H9 (cell line): ENCODE measurements at regions not wholly inside any gene's neighbourhood (a gene's known extent, or its start where the extent isn't known, plus 50 kb on each side); places are given as distances from the start of the nearest gene placed in this dataset.

Experiments used
- DNase-seq: peaks from one replicate; pipeline ENCODE4 v3.0.0-alpha.2; 2017
- H2AFZ ChIP-seq: one replicate; pipeline ENCODE4 v1.6.1; 2013; ENCODE audit warnings: mild to moderate bottlenecking, low read length, control low read depth, moderate library complexity
- H2AK5ac ChIP-seq: 2 replicates; pipeline ENCODE4 v1.6.1; 2013; ENCODE audit warnings: low read length, control low read depth, mixed read lengths; ENCODE audit not compliant: insufficient read length
- H2BK120ac ChIP-seq: one replicate; pipeline ENCODE4 v1.6.1; 2013; ENCODE audit warnings: low read depth, mild to moderate bottlenecking, low read length, control low read depth, inconsistent platforms; ENCODE audit not compliant: poor library complexity, severe bottlenecking
- H2BK12ac ChIP-seq: 2 replicates; pipeline ENCODE4 v1.6.1; 2013; ENCODE audit warnings: low read length, control low read depth, mixed read lengths, low read depth; ENCODE audit not compliant: insufficient read length
- H2BK15ac ChIP-seq: 2 replicates; pipeline ENCODE4 v1.6.1; 2013; ENCODE audit warnings: low read depth, low read length, control low read depth
- H2BK20ac ChIP-seq: one replicate; pipeline ENCODE4 v1.6.1; 2013; ENCODE audit warnings: low read depth, mild to moderate bottlenecking, low read length, control low read depth, inconsistent platforms; ENCODE audit not compliant: poor library complexity, severe bottlenecking
- H2BK5ac ChIP-seq: 2 replicates; pipeline ENCODE4 v1.6.1; 2013; ENCODE audit warnings: low read length, control low read depth, mixed read lengths; ENCODE audit not compliant: insufficient read length
- H3K14ac ChIP-seq: 2 replicates; pipeline ENCODE4 v1.6.1; 2013; ENCODE audit warnings: low read length, control low read depth; ENCODE audit not compliant: insufficient read depth
- H3K18ac ChIP-seq: 2 replicates; pipeline ENCODE4 v1.6.1; 2013; ENCODE audit warnings: low read depth, mild to moderate bottlenecking, mixed read lengths, low read length, control low read depth; ENCODE audit not compliant: insufficient read length
- H3K23ac ChIP-seq: 2 replicates; pipeline ENCODE4 v1.6.1; 2013; ENCODE audit warnings: low read length, control low read depth, mixed read lengths, low read depth; ENCODE audit not compliant: insufficient read length
- H3K23me2 ChIP-seq: 2 replicates; pipeline ENCODE4 v1.6.1; 2013; ENCODE audit warnings: low read depth, mild to moderate bottlenecking, mixed read lengths, low read length, control low read depth; ENCODE audit not compliant: insufficient read length, poor library complexity, severe bottlenecking
- H3K27ac ChIP-seq: 2 replicates; pipeline ENCODE4 v1.5.1; 2013; ENCODE audit warnings: low read length, control low read depth, mixed read lengths, low read depth; ENCODE audit not compliant: insufficient read length
- H3K27me3 ChIP-seq: 2 replicates; pipeline ENCODE4 v1.6.1; 2013; ENCODE audit warnings: low read length, control low read depth, inconsistent platforms; ENCODE audit not compliant: insufficient read depth
- H3K4ac ChIP-seq: 2 replicates; pipeline ENCODE4 v1.6.1; 2013; ENCODE audit warnings: low read depth, mild to moderate bottlenecking, control low read depth, inconsistent platforms, low read length, moderate library complexity
- H3K4me1 ChIP-seq: 2 replicates; pipeline ENCODE4 v1.6.1; 2013; ENCODE audit warnings: low read length, control low read depth, inconsistent platforms; ENCODE audit not compliant: insufficient read depth
- H3K4me2 ChIP-seq: 2 replicates; pipeline ENCODE4 v1.6.1; 2013; ENCODE audit warnings: low read length, control low read depth, mixed read lengths; ENCODE audit not compliant: insufficient read length, insufficient read depth
- H3K56ac ChIP-seq: 2 replicates; pipeline ENCODE4 v1.6.1; 2013; ENCODE audit warnings: low read depth, mild to moderate bottlenecking, mixed read lengths, low read length, control low read depth; ENCODE audit not compliant: insufficient read length
- H3K79me1 ChIP-seq: 2 replicates; pipeline ENCODE4 v1.6.1; 2013; ENCODE audit warnings: low read depth, mild to moderate bottlenecking, moderate library complexity, low read length, control low read depth, inconsistent platforms; ENCODE audit not compliant: insufficient read depth, poor library complexity, severe bottlenecking
- H3K79me2 ChIP-seq: 2 replicates; pipeline ENCODE4 v1.6.1; 2013; ENCODE audit warnings: low read length, control low read depth, inconsistent platforms; ENCODE audit not compliant: insufficient read depth
- H3K9ac ChIP-seq: 2 replicates; pipeline ENCODE4 v1.6.1; 2013; ENCODE audit warnings: low read length, control low read depth, mixed read lengths; ENCODE audit not compliant: insufficient read length; ENCODE audit errors: extremely low read depth
- H3K9me3 ChIP-seq: one replicate; pipeline ENCODE4 v1.6.1; 2013; ENCODE audit warnings: low read depth, low read length, inconsistent platforms; ENCODE audit not compliant: control insufficient read depth
- H3T11ph ChIP-seq: one replicate; pipeline ENCODE4 v1.6.1; 2013; ENCODE audit warnings: mild to moderate bottlenecking, low read length, control low read depth, inconsistent platforms
- H4K20me1 ChIP-seq: one replicate; pipeline ENCODE4 v1.6.1; 2013; ENCODE audit not compliant: control insufficient read depth, insufficient read length, insufficient read depth
- H4K5ac ChIP-seq: 2 replicates; pipeline ENCODE4 v1.6.1; 2013; ENCODE audit warnings: low read depth, mild to moderate bottlenecking, mixed read lengths, low read length, control low read depth; ENCODE audit not compliant: insufficient read length
- H4K8ac ChIP-seq: replicated peaks from 2 replicates; pipeline ENCODE4 v1.6.1; 2013; ENCODE audit warnings: low read length, control low read depth, mixed read lengths, low read depth; ENCODE audit not compliant: insufficient read length
- H4K91ac ChIP-seq: 2 replicates; pipeline ENCODE4 v1.6.1; 2013; ENCODE audit warnings: low read depth, mild to moderate bottlenecking, moderate library complexity, mixed read lengths, low read length, control low read depth; ENCODE audit not compliant: insufficient read length
- H3K27ac Mint-ChIP-seq, 3 experiments: 2 replicates in 2 of 3; 3 replicates in 1 of 3; pipeline ENCODE4 v1.8.0; 2020 to 2021; ENCODE audit warnings: mixed read lengths in 3 of 3, mild to moderate bottlenecking in 1 of 3, moderate library complexity in 1 of 3
- H3K27me3 Mint-ChIP-seq: 2 replicates; pipeline ENCODE4 v1.8.0; 2021; ENCODE audit warnings: low read depth, mild to moderate bottlenecking, moderate library complexity, mixed read lengths
- H3K36me3 Mint-ChIP-seq, 3 experiments: 2 replicates in 2 of 3; 3 replicates in 1 of 3; pipeline ENCODE4 v1.8.0; 2020 to 2021; ENCODE audit warnings: low read depth in 3 of 3, mixed read lengths in 3 of 3; ENCODE audit not compliant: insufficient read depth in 1 of 3
- H3K4me1 Mint-ChIP-seq, 2 experiments: 2 replicates each; pipeline ENCODE4 v1.8.0; 2020; ENCODE audit warnings: mixed read lengths in 2 of 2
- H3K4me3 Mint-ChIP-seq, 2 experiments: 2 replicates in 1 of 2; 3 replicates in 1 of 2; pipeline ENCODE4 v1.8.0; 2020 to 2021; ENCODE audit warnings: mild to moderate bottlenecking in 2 of 2, mixed read lengths in 2 of 2, moderate library complexity in 1 of 2
- H3K9me3 Mint-ChIP-seq, 2 experiments: 2 replicates in 1 of 2; 3 replicates in 1 of 2; pipeline ENCODE4 v1.8.0; 2020; ENCODE audit warnings: mild to moderate bottlenecking in 2 of 2, mixed read lengths in 2 of 2, moderate library complexity in 1 of 2
- WGBS: extraction: QIAGEN DNeasy Blood & Tissue Kit; methylation state at CpG from one replicate; pipeline ENCODE4 v1.1.7; 2013; ENCODE audit warnings: missing lambda C conversion rate, low lambda C conversion rate, mixed read lengths; ENCODE audit not compliant: insufficient read length; ENCODE audit errors: extremely low coverage; 5-methylcytosine and 5-hydroxymethylcytosine counted together
- TF ChIP-seq, protein P1 (sequence below): fragments of 200-600 bp; sonication (generic); conservative IDR thresholded peaks from 3 replicates; pipeline ENCODE4 v1.8.0; 2021; ENCODE audit warnings: antibody characterized with exemption, mild to moderate bottlenecking

GRCh38 chr9:15007698-15008097 is 97.5 kb upstream of the FREM1 start:
- H2BK20ac ChIP-seq: no peak overlapping the region
- no peaks in the 10 kb centered on the region for H3K9me3 ChIP-seq
- no peak overlapping the region for H2BK15ac ChIP-seq
- H2BK120ac ChIP-seq: no peak overlapping the region
- no peaks in the 10 kb centered on the region for H3K79me1 ChIP-seq
- no peaks in the 10 kb centered on the region for H3K27me3 Mint-ChIP-seq
- WGBS: no CpG with 5 or more reads among the region's 1 CpG
- TF ChIP-seq, protein P1, sequence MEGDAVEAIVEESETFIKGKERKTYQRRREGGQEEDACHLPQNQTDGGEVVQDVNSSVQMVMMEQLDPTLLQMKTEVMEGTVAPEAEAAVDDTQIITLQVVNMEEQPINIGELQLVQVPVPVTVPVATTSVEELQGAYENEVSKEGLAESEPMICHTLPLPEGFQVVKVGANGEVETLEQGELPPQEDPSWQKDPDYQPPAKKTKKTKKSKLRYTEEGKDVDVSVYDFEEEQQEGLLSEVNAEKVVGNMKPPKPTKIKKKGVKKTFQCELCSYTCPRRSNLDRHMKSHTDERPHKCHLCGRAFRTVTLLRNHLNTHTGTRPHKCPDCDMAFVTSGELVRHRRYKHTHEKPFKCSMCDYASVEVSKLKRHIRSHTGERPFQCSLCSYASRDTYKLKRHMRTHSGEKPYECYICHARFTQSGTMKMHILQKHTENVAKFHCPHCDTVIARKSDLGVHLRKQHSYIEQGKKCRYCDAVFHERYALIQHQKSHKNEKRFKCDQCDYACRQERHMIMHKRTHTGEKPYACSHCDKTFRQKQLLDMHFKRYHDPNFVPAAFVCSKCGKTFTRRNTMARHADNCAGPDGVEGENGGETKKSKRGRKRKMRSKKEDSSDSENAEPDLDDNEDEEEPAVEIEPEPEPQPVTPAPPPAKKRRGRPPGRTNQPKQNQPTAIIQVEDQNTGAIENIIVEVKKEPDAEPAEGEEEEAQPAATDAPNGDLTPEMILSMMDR: no peak
- H3K23me2 ChIP-seq: no peaks in the 10 kb centered on the region
- no peaks in the 10 kb centered on the region for H4K20me1 ChIP-seq
- H3K4ac ChIP-seq: no peak overlapping the region
- H3T11ph ChIP-seq: no peak overlapping the region
- no peak overlapping the region for H3K9ac ChIP-seq
- H3K4me1 ChIP-seq: no peaks in the 10 kb centered on the region
- no peak for DNase-seq
- H3K79me2 ChIP-seq: no peaks in the 10 kb centered on the region
- H2AK5ac ChIP-seq: no peak overlapping the region
- no peak overlapping the region for H3K4me3 Mint-ChIP-seq
- no peak overlapping the region for H3K23ac ChIP-seq
- no peak overlapping the region for H2BK12ac ChIP-seq
- H4K5ac ChIP-seq: no peak overlapping the region
- no peak overlapping the region for H3K14ac ChIP-seq
- no peaks in the 10 kb centered on the region for H3K9me3 Mint-ChIP-seq
- H3K27ac Mint-ChIP-seq: no peak overlapping the region
- no peaks in the 10 kb centered on the region for H3K36me3 Mint-ChIP-seq
- H3K4me1 Mint-ChIP-seq: no peaks in the 10 kb centered on the region
- H2AFZ ChIP-seq: no peak overlapping the region
- no peak overlapping the region for H4K91ac ChIP-seq
- H3K27ac ChIP-seq: no peak overlapping the region
- H3K56ac ChIP-seq: no peak overlapping the region
- no peak overlapping the region for H2BK5ac ChIP-seq
- H3K27me3 ChIP-seq: no peaks in the 10 kb centered on the region
- H3K4me2 ChIP-seq: no peak overlapping the region
- H4K8ac ChIP-seq: no peak overlapping the region
- no peak overlapping the region for H3K18ac ChIP-seq
